ENCODE measurements at regions not wholly inside any gene's neighbourhood (a gene's known extent, or its start where the extent isn't known, plus 50 kb on each side); places are given as distances from the start of the nearest gene placed in this dataset.

- TF ChIP-seq CTCF (IDR thresholded peaks at IDR 0.05) (no peak), POLR2A (IDR thresholded peaks at IDR 0.05; ENCODE audit: low read depth) (no peak), POLR2AphosphoS5 (IDR thresholded peaks at IDR 0.05) (no peak)
Observed at GRCh38 chr14:100972118-100972897, 68.8 kb upstream of the RTL1 start.
